ENCODE measurements at regions not wholly inside any gene's neighbourhood (a gene's known extent, or its start where the extent isn't known, plus 50 kb on each side); places are given as distances from the start of the nearest gene placed in this dataset.

GRCh38 chr6:150527100-150527499 is 72.6 kb upstream of the PLEKHG1 start:
- 34% methylated on average over 6 of the region's 6 CpGs for WGBS
- DNase-seq (ENCODE audit: low spot score in 2 of 2): no peak

GRCh38 chr6:150528648-150529285 is 70.9 kb upstream of the PLEKHG1 start:
- no peak overlapping the region for H3K27ac ChIP-seq
- H3K4me1 ChIP-seq: peaks cover 20% of the 10 kb centered on the region
- H3K9me3 ChIP-seq: no peaks in the 10 kb centered on the region
- H3K27me3 ChIP-seq: no peaks in the 10 kb centered on the region
- H3K4me3 ChIP-seq: no peak overlapping the region
- TF ChIP-seq CTCF (IDR thresholded peaks at IDR 0.05) (no peak), POLR2AphosphoS5 (IDR thresholded peaks at IDR 0.05) (no peak), EP300 (IDR thresholded peaks at IDR 0.05) (no peak)
- 33% methylated on average over 11 of the region's 11 CpGs for WGBS
- no peak for DNase-seq (ENCODE audit: low spot score in 2 of 2)
- H3K36me3 ChIP-seq: no peaks in the 10 kb centered on the region

More at GRCh38 chr6:150527100-150527499, 72.6 kb upstream of the PLEKHG1 start:
- Histone ChIP-seq H3K4me3 (no peak overlapping the region), H3K4me1 (peaks cover 20% of the 10 kb centered on the region), H3K36me3 (no peaks in the 10 kb centered on the region), H3K27me3 (no peaks in the 10 kb centered on the region), H3K9me3 (no peaks in the 10 kb centered on the region), H3K27ac (no peak overlapping the region)
- TF ChIP-seq POLR2A (IDR thresholded peaks at IDR 0.05) (no peak), POLR2AphosphoS5 (IDR thresholded peaks at IDR 0.05) (no peak)

GRCh38 chr6:150529646-150530045 is 70.0 kb upstream of the PLEKHG1 start:
- H3K9me3 ChIP-seq: no peaks in the 10 kb centered on the region
- H3K4me1 ChIP-seq: peaks cover 20% of the 10 kb centered on the region
- H3K27me3 ChIP-seq: no peaks in the 10 kb centered on the region
- DNase-seq (ENCODE audit: low spot score in 2 of 2): no peak
- H3K27ac ChIP-seq: no peak overlapping the region
- TF ChIP-seq POLR2AphosphoS5 (IDR thresholded peaks at IDR 0.05) (no peak), POLR2A (IDR thresholded peaks at IDR 0.05) (no peak), CTCF (IDR thresholded peaks at IDR 0.05) (no peak), EP300 (IDR thresholded peaks at IDR 0.05) (no peak)
- WGBS: 61% methylated on average over 3 of the region's 3 CpGs
- H3K4me3 ChIP-seq: no peak overlapping the region
- no peaks in the 10 kb centered on the region for H3K36me3 ChIP-seq

GRCh38 chr6:150531957-150532356 is 67.7 kb upstream of the PLEKHG1 start:
- 73% methylated on average over 1 of the region's 1 CpG for WGBS
- TF ChIP-seq POLR2A (IDR thresholded peaks at IDR 0.05) (no peak), CTCF (IDR thresholded peaks at IDR 0.05) (no peak), POLR2AphosphoS5 (IDR thresholded peaks at IDR 0.05) (no peak), EP300 (IDR thresholded peaks at IDR 0.05) (no peak)
- no peak overlapping the region for H3K4me3 ChIP-seq
- peaks cover 22% of the 10 kb centered on the region for H3K4me1 ChIP-seq
- no peak overlapping the region for H3K27ac ChIP-seq
- no peak for DNase-seq (ENCODE audit: low spot score in 2 of 2)
- H3K27me3 ChIP-seq: no peaks in the 10 kb centered on the region
- no peaks in the 10 kb centered on the region for H3K36me3 ChIP-seq
- H3K9me3 ChIP-seq: no peaks in the 10 kb centered on the region

DNA sequence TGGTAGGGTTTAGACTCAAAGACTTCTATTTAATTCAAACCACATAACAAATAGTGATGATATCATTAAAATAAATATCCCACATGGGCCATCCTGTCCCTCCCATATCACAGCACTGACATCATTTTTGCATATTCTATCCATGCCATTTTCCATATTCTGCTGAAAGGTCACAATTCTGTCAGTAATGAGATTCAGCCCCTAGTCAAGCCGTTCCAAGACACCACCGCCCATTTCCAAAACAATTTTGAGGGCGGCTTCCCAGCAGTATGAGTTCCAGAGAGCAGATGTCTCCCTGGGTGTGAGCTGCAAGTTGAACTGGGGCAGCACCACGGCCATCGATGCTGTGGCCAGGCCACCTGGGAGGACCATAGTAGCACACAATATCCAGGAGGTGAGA is 65.1 kb upstream of the PLEKHG1 start:
- H3K4me1 ChIP-seq: peaks cover 17% of the 10 kb centered on the region
- H3K4me3 ChIP-seq: no peak overlapping the region
- no peak for DNase-seq (ENCODE audit: low spot score in 2 of 2)
- H3K27me3 ChIP-seq: no peaks in the 10 kb centered on the region
- no peak for TF ChIP-seq EP300 (IDR thresholded peaks at IDR 0.05)
- no peak for TF ChIP-seq CTCF (IDR thresholded peaks at IDR 0.05)
- TF ChIP-seq POLR2A (IDR thresholded peaks at IDR 0.05): no peak
- no peak for TF ChIP-seq POLR2AphosphoS5 (IDR thresholded peaks at IDR 0.05)
- WGBS: 82% methylated on average over 5 of the region's 5 CpGs
- H3K9me3 ChIP-seq: no peaks in the 10 kb centered on the region
- no peak overlapping the region for H3K27ac ChIP-seq
- no peaks in the 10 kb centered on the region for H3K36me3 ChIP-seq

Measured in suprapubic skin (tissue), 4 donors.